Lower leg skin (tissue), 4 donors: ENCODE measurements at regions not wholly inside any gene's neighbourhood (a gene's known extent, or its start where the extent isn't known, plus 50 kb on each side); places are given as distances from the start of the nearest gene placed in this dataset.

ENCODE experiments used
- DNase-seq, 2 donors: peaks; one replicate each; pipeline ENCODE4 v3.0.0-alpha.2; 2019; ENCODE audit warnings: low spot score in 2 of 2
- H3K4me3 ChIP-seq: fragments of 200-600 bp; sonication (generic); 2 replicates; pipeline ENCODE4 v1.5.1; 2017; ENCODE audit warnings: mild to moderate bottlenecking, low read depth; ENCODE audit not compliant: poor library complexity, severe bottlenecking
- POLR2A ChIP-seq, 2 donors: fragments of 450-650 bp; IDR thresholded peaks; one replicate each; pipeline ENCODE4 v1.6.1; 2016 to 2017; ENCODE audit warnings: antibody characterized with exemption in 2 of 2, mild to moderate bottlenecking in 1 of 2, moderate library complexity in 1 of 2
- WGBS, 2 donors: methylation state at CpG; one replicate each; pipeline ENCODE4 v1.1.5; 2018; 5-methylcytosine and 5-hydroxymethylcytosine counted together
- intact Hi-C: fragments of 100-400 bp; cut with DNase I; formaldehyde crosslinking; loops from one replicate; pipeline ENCODE4 v1.15.0; 2023; ENCODE audit warnings: low total_unique reads
- TF ChIP-seq, protein P1 (sequence below), 3 donors: fragments of 450-650 bp; IDR thresholded peaks; one replicate each; pipeline ENCODE4 v1.5.1; 2016; ENCODE audit warnings: antibody characterized with exemption in 3 of 3, mild to moderate bottlenecking in 3 of 3, moderate library complexity in 2 of 3

- TF ChIP-seq POLR2A (IDR thresholded peaks at IDR 0.05): no peak
- TF ChIP-seq, protein P1, sequence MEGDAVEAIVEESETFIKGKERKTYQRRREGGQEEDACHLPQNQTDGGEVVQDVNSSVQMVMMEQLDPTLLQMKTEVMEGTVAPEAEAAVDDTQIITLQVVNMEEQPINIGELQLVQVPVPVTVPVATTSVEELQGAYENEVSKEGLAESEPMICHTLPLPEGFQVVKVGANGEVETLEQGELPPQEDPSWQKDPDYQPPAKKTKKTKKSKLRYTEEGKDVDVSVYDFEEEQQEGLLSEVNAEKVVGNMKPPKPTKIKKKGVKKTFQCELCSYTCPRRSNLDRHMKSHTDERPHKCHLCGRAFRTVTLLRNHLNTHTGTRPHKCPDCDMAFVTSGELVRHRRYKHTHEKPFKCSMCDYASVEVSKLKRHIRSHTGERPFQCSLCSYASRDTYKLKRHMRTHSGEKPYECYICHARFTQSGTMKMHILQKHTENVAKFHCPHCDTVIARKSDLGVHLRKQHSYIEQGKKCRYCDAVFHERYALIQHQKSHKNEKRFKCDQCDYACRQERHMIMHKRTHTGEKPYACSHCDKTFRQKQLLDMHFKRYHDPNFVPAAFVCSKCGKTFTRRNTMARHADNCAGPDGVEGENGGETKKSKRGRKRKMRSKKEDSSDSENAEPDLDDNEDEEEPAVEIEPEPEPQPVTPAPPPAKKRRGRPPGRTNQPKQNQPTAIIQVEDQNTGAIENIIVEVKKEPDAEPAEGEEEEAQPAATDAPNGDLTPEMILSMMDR (IDR thresholded peaks at IDR 0.05): no peak
- no peak for DNase-seq
- no peak overlapping the region for H3K4me3 ChIP-seq
- intact Hi-C loops: no loop called here
- 67 to 82% methylated on average over 3 of the region's 3 CpGs for WGBS, 2 donors
Measured at GRCh38 chr5:92809855-92810465, 771.1 kb downstream of the NR2F1-AS1 start.

- TF ChIP-seq, protein P1 (IDR thresholded peaks at IDR 0.05): no peak
- TF ChIP-seq POLR2A (IDR thresholded peaks at IDR 0.05): no peak
- intact Hi-C loops: no loop called here
- 64 to 74% methylated on average over 1 of the region's 1 CpG for WGBS, 2 donors
- no peak overlapping the region for H3K4me3 ChIP-seq
- DNase-seq: no peak
Measured at GRCh38 chr5:92808474-92808873, 772.5 kb downstream of the NR2F1-AS1 start.

DNA sequence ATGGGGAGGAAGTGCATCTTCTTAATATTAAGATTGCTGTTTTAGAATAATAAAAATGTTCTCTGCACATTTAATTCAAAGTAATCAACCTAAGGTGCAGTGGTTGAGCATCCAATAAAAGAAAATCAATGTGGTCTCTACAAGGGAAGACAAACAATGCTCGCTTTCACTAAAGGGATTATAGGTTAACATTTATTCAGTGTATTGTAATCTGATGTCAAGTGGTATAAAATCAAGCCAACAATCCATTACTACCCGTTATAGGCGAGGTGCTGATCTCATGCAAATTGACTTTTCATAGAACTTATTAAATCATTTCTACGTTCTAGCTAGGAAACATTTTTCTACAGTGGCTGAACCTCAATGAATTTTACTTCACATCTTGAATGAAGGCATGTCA is 773.9 kb downstream of the NR2F1-AS1 start:
- intact Hi-C loops: no loop called here
- no peak overlapping the region for H3K4me3 ChIP-seq
- TF ChIP-seq, protein P1 (IDR thresholded peaks at IDR 0.05): no peak
- no peak for TF ChIP-seq POLR2A (IDR thresholded peaks at IDR 0.05)
- WGBS, 2 donors: 84 to 85% methylated on average over 4 of the region's 4 CpGs
- no peak for DNase-seq

DNA sequence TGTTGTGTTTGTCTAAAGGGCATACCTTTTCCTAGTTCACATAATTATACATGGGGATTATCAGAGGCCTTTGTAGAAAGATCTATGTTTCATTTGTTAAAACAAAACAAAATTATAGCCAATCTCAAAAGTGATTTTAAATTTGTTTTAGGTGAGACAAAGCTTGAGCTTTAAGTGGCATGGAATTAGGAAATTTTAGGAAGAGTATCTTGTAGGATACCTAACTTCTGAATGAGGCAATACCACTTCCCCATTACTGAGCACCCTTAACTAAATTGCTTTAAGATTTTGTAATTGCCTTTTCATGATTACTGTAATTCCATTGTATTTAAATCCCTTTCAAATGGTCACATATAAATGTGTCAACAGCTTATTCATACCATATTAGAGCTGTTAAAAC is 775.6 kb downstream of the NR2F1-AS1 start:
- H3K4me3 ChIP-seq: no peak overlapping the region
- intact Hi-C loops: no loop called here
- TF ChIP-seq, protein P1 (IDR thresholded peaks at IDR 0.05): no peak
- no peak for TF ChIP-seq POLR2A (IDR thresholded peaks at IDR 0.05)
- no peak for DNase-seq

DNA sequence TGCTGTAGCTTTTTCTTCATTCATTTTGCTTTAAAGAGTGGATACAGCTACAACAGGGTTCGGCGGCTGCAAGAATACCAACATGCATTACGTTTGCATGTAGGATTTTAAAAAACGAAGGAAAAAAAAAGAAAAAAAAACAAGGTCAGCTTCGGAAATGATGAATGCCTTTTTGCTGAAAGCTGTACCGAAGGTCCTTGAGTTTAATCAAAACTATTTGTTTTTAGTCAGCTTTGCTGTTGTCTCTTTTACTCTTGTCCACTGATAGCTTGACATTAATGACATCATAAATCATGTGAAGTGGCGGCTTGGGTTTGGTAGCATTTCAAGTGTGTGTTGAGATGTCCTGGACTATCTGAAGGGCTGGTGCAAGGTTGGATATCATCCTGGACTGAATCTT is 779.1 kb downstream of the NR2F1-AS1 start:
- WGBS, 2 donors: 25 to 27% methylated on average over 7 of the region's 7 CpGs
- intact Hi-C loops: no loop called here
- TF ChIP-seq, protein P1 (IDR thresholded peaks at IDR 0.05): no peak
- TF ChIP-seq POLR2A (IDR thresholded peaks at IDR 0.05): no peak
- no peak for DNase-seq
- H3K4me3 ChIP-seq: no peak overlapping the region

DNA sequence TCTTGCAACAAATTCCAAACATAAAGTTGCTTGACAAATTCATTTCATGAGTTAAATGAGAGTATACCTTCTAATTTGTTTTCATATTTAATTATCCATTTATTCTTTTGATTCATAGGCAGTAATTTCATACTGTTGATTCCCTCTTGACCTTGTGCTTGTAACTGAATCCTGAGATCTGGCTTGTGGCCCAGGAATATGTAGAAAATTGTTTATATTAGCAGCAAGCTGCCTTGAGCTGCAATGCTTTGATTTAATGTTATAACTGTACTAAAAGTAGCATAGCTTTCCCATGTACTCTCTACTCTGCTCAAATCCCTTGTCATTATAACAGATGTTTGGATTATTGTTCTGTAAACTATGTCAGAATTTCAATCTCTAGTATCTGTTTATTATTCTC is 780.7 kb downstream of the NR2F1-AS1 start:
- DNase-seq: no peak
- TF ChIP-seq, protein P1 (IDR thresholded peaks at IDR 0.05): no peak
- no peak for TF ChIP-seq POLR2A (IDR thresholded peaks at IDR 0.05)
- H3K4me3 ChIP-seq: no peak overlapping the region
- intact Hi-C loops: no loop called here
